KOPT-K1 (cell line): ENCODE measurements at regions not wholly inside any gene's neighbourhood (a gene's known extent, or its start where the extent isn't known, plus 50 kb on each side); places are given as distances from the start of the nearest gene placed in this dataset.
"Not testable (repeated sequence)": the region's sequence is repeated elsewhere in the genome, so short reads cannot be mapped to it uniquely, and the experiment has no call there.

Experiments
- H3K27ac ChIP-seq: fragments of 200-600 bp; sonication (generic); 2 replicates; pipeline ENCODE4 v1.5.1; 2016; ENCODE audit warnings: antibody characterized with exemption, mild to moderate bottlenecking, low read depth, low read length; ENCODE audit not compliant: poor library complexity, severe bottlenecking
- H3K36me3 ChIP-seq: fragments of 200-600 bp; sonication (generic); 2 replicates; pipeline ENCODE4 v1.5.1; 2017; ENCODE audit warnings: antibody characterized with exemption, mild to moderate bottlenecking, low read length, moderate library complexity; ENCODE audit not compliant: insufficient read depth
- H3K9me3 ChIP-seq: fragments of 200-600 bp; sonication (generic); 2 replicates; pipeline ENCODE4 v1.5.1; 2017; ENCODE audit warnings: antibody characterized with exemption, low read length, mild to moderate bottlenecking; ENCODE audit not compliant: insufficient read depth, poor library complexity, severe bottlenecking

DNA sequence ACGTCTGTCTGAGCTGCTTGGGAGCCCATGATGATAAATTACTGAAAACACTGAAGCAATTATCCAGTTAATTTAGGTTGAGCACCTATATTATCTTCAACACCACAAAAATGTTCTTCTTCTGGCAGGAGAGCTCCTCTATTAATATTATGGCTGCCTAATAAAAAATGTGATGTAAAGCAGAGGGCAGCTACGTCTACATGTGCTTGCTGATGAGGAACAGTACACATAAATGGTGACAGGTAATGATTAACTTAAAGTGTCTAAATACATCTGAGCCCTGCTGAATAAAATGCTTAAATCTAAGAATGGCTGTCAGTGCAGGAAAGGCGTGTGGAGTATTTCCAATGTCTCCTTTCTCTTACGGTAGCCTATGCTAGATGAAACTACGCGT is 131.3 kb upstream of the NR3C1 start:
- no peak overlapping the region for H3K27ac ChIP-seq
- H3K36me3 ChIP-seq: no peaks in the 10 kb centered on the region
- peaks cover 10% of the 10 kb centered on the region for H3K9me3 ChIP-seq

DNA sequence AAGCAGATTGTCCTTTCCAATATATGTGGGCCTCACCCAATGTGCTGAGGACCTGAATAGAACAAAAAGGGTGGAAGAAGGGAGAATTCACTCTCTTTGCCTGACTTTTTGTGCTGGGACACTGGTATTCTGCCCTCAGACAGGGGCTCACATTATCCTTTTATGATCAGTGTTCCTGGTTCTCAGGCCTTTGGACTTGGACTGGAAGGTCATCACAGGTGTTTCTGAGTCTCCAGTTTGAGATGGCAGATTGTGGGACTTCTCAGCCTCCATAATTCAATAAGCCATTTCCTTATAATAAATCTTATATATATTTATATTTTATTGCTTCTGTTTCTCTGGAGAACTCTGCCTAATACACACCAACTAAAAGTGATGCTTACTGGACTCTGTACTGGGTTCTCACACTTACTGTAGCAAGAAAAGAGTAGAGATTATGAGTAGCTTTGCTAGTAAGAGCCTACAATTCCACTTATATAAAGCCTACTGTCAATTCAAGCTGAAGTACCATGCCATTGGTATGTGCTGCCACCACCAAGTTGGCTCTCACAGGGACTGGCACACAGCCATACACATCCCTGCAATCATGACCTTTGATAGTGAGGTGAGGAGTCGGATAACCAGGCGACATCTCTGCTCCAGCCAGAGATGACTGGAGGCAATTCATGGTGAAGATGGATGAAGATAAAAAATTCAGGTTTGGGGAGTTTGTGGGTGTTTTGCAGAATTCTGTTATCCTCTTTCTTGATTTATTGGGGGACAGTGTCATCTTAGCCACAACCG is 130.7 kb upstream of the NR3C1 start:
- peaks cover 4% of the 10 kb centered on the region for H3K9me3 ChIP-seq
- H3K27ac ChIP-seq: no peak overlapping the region
- H3K36me3 ChIP-seq: no peaks in the 10 kb centered on the region

- Histone ChIP-seq H3K9me3 (no peaks in the 10 kb centered on the region), H3K36me3 (no peaks in the 10 kb centered on the region), H3K27ac (no peak overlapping the region)
These were observed 130.0 kb upstream of the NR3C1 start for GRCh38 chr5:143533475-143533874.

GRCh38 chr5:143527808-143528207 is 124.3 kb upstream of the NR3C1 start:
- no peaks in the 10 kb centered on the region for H3K9me3 ChIP-seq
- no peak overlapping the region for H3K27ac ChIP-seq
- H3K36me3 ChIP-seq: no peaks in the 10 kb centered on the region

GRCh38 chr5:143525176-143525575 is 121.7 kb upstream of the NR3C1 start:
- Histone ChIP-seq H3K36me3 (no peaks in the 10 kb centered on the region), H3K9me3 (no peaks in the 10 kb centered on the region), H3K27ac (no peak overlapping the region)

GRCh38 chr5:143524338-143524945 is 121.0 kb upstream of the NR3C1 start:
- no peaks in the 10 kb centered on the region for H3K9me3 ChIP-seq
- H3K36me3 ChIP-seq: no peaks in the 10 kb centered on the region
- no peak overlapping the region for H3K27ac ChIP-seq

DNA sequence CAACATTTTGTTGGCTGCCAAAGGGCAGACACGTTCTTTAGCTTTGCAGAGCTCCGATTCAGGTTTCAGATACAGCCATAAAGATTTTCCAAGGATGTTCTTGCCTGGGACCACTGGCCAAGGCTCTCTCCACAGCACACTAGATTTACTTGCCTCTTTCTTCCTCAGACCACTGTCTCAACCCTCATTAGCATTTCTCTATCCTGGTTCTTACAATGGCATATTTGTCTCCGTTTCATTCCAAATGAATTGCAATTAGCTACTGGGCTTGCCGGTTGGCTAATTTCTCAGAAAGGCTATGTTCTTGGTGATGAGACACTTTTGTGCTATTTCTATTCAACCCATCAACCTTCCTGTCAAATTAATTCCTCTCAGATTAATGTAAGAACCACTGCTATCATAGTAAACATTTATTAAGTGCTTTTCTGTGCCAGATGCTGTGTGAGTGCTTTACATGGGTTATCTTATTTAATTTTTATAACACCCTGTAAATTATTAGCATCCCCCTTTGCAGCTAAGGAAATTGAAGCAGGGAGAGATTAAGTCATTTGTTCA is 118.4 kb upstream of the NR3C1 start:
- Histone ChIP-seq H3K36me3 (no peaks in the 10 kb centered on the region), H3K27ac (no peak overlapping the region), H3K9me3 (no peaks in the 10 kb centered on the region)

- H3K27ac ChIP-seq: no peak overlapping the region
- no peaks in the 10 kb centered on the region for H3K9me3 ChIP-seq
- H3K36me3 ChIP-seq: no peaks in the 10 kb centered on the region
These were observed 117.7 kb upstream of the NR3C1 start for GRCh38 chr5:143521141-143521540.

GRCh38 chr5:143519215-143519614 is 115.7 kb upstream of the NR3C1 start:
- H3K36me3 ChIP-seq, H3K27ac ChIP-seq, H3K9me3 ChIP-seq: not testable (repeated sequence)

GRCh38 chr5:143517824-143518223 is 114.3 kb upstream of the NR3C1 start:
- H3K36me3 ChIP-seq, H3K9me3 ChIP-seq, H3K27ac ChIP-seq: not testable (repeated sequence)

DNA sequence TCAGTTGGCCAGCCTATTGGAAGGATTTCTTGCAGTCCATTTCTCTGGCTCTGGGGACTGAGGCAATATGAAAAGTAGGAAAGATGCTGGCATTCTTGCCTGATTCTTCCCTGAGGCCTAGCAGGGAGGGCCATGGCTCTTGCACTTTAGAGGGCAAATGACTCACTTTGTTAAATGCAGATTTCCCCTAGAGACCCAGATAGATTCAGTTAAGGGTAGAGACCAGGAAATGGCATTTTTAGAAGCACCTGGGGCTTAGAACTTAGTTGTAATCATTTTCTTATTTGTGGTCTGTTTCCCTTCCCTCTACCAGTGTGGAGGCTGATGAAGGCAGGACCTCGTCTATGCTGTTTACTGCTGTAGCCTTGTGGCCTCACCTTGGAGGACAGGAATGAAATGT is 112.8 kb upstream of the NR3C1 start:
- no peak overlapping the region for H3K27ac ChIP-seq
- no peaks in the 10 kb centered on the region for H3K9me3 ChIP-seq
- H3K36me3 ChIP-seq: no peaks in the 10 kb centered on the region

DNA sequence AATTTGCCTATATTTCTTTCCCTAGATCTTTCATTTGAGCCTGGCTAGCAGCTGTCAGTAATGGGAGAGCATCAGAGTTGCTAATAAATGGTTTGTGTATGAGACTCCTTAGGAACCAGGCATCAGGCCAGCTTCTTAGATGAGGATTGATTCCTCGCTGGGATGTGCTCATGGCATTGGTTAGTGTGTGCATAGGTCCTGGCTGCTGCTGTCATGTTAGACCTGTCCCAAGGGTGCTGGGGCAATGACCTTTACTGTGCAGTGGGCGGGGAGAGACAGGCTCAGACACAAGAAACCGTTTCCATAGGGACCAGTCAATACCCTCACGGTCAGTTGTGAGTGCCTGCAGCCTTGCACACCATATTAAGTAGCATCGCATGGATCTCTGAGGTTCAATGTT is 112.3 kb upstream of the NR3C1 start:
- Histone ChIP-seq H3K27ac (no peak overlapping the region), H3K36me3 (no peaks in the 10 kb centered on the region), H3K9me3 (no peaks in the 10 kb centered on the region)

DNA sequence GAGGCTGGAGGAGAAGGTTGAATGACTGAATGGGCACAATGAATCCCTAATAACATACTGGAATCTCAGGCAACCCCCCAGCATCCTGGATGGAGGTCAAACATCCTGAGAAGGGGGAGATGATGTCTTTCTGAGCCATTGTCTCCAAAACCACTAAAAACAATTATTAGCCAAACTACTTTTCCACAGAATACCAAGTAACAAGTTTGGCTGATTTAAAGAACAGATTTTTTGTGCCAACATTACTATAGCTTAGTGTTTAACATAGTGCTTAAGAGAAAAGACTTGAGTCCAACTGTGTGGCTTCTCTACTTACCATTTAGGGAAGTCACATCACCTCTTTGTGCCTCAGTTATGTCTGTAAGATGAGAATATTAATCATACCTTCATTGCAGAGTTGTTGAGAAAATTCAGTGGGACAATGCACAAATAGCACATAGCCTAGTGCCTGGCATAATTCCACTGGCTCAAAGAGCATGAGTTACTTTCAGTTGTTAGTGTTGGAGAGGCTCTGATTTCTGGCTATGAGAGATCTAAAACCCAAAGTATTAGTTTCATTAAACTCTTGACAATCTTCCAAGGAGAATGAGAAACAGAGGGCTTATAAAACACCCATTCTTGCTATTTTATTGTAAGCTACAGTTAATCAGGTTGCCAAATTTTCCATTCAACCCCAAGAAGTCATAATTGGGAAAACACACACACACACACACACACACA is 111.3 kb upstream of the NR3C1 start:
- Histone ChIP-seq H3K36me3 (no peaks in the 10 kb centered on the region), H3K9me3 (no peaks in the 10 kb centered on the region), H3K27ac (no peak overlapping the region)

DNA sequence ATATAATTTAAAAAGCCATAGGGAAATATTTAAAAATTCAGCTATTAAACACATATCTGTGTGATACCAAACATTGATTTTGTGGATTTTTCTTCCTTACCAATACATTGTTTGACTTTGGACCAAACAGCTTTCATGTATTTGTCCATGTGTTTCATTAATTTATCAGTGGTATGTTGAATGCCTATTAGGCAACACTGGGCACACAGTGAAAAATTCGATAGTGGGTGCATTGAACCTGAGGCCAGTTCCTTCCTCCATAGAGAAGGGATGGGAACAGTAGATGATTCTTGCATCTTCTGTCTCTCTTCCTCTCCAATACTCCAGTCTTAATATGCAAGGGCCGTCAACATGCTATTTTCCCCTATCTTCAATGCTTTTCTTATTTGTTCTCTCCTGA is 110.2 kb upstream of the NR3C1 start:
- Histone ChIP-seq H3K36me3 (no peaks in the 10 kb centered on the region), H3K27ac (no peak overlapping the region), H3K9me3 (no peaks in the 10 kb centered on the region)

DNA sequence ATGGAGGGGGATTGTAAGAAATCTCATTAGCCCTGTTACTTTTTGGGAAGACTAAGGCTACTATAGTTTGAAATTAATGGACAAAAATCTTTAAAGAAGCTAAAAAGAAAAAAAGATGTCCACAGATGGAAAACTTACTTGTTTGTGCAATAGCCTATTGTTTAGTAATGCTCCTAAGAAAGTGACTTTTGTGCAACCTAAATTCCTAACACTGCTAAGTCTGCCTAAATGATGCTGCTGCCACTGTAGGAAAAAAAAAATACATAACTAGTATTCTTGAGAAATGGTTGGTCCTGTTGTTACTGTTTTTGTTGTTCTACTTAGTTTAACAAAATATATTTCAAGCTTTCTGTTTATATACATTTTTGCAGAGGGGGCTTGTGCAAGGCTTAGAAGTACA is 108.2 kb upstream of the NR3C1 start:
- Histone ChIP-seq H3K27ac (no peak overlapping the region), H3K9me3 (no peaks in the 10 kb centered on the region), H3K36me3 (no peaks in the 10 kb centered on the region)
